ENCODE measurements at regions not wholly inside any gene's neighbourhood (a gene's known extent, or its start where the extent isn't known, plus 50 kb on each side); places are given as distances from the start of the nearest gene placed in this dataset.
"Not testable (repeated sequence)": the region's sequence is repeated elsewhere in the genome, so short reads cannot be mapped to it uniquely, and the experiment has no call there.

DNA sequence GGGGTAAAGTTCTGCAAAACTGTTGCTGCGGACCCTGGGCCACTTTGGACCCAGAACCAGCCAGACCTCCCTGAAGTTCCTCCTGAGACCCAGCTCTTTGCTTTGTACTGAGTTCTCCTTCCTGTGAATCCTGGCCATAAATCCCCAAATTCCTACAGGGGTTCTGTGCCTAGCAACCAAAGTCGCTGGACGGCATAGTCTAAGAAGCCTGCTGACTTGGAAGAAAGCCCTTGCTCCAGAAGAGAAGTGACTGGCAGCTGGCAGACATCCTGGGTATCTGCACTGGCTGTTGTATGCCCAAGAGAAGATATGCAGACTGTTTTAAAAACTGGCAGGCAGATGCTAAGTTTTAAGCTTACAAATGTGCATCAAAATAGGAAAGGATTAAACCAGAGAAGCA is 99.9 kb upstream of the SLC24A4 start:
- TF ChIP-seq CTCF (IDR thresholded peaks at IDR 0.05; ENCODE audit: borderline replicate concordance, extremely low read depth, low read length, poor library complexity, severe bottlenecking) (no peak), EZH2 (IDR thresholded peaks at IDR 0.05; ENCODE audit: borderline replicate concordance, low read depth, low read length, severe bottlenecking) (no peak)
- no peaks in the 10 kb centered on the region for H3K36me3 ChIP-seq (ENCODE audit: insufficient read depth, low read length)
- H3K4me2 ChIP-seq (ENCODE audit: insufficient read depth, low read length): no peak overlapping the region
- H3K9me3 ChIP-seq (ENCODE audit: insufficient read depth, low read length, severe bottlenecking): no peaks in the 10 kb centered on the region
- H2AFZ ChIP-seq (ENCODE audit: low read depth, low read length): no peak overlapping the region
- no peak for DNase-seq
- no peaks in the 10 kb centered on the region for H3K4me1 ChIP-seq (ENCODE audit: insufficient read depth, low read length)
- no peak overlapping the region for H3K9ac ChIP-seq (ENCODE audit: low read depth, low read length)
- peaks cover 15% of the 10 kb centered on the region for H3K27me3 ChIP-seq (ENCODE audit: insufficient read depth, low read length, poor library complexity)
- H3K27ac ChIP-seq (ENCODE audit: low read length): no peak overlapping the region
- H3K4me3 ChIP-seq (ENCODE audit: low read depth in 1 of 2, low read length in 2 of 2): no peak overlapping the region
- no peaks in the 10 kb centered on the region for H3K79me2 ChIP-seq (ENCODE audit: insufficient read depth, low read length)
- no peak for ATAC-seq (ENCODE audit: insufficient read depth, low read depth)
- no peaks in the 10 kb centered on the region for H4K20me1 ChIP-seq (ENCODE audit: insufficient read depth, low read length)

- no peak overlapping the region for H3K4me3 ChIP-seq (ENCODE audit: low read depth in 1 of 2, low read length in 2 of 2)
These were observed 98.5 kb upstream of the SLC24A4 start for GRCh38 chr14:92224358-92224954.

GRCh38 chr14:92225731-92226130 is 97.2 kb upstream of the SLC24A4 start:
- H3K4me1 ChIP-seq (ENCODE audit: insufficient read depth, low read length): no peaks in the 10 kb centered on the region

More at GRCh38 chr14:92224358-92224954, 98.5 kb upstream of the SLC24A4 start:
- TF ChIP-seq CTCF (IDR thresholded peaks at IDR 0.05; ENCODE audit: borderline replicate concordance, extremely low read depth, low read length, poor library complexity, severe bottlenecking) (no peak), EZH2 (IDR thresholded peaks at IDR 0.05; ENCODE audit: borderline replicate concordance, low read depth, low read length, severe bottlenecking) (no peak)
- no peak overlapping the region for H3K9ac ChIP-seq (ENCODE audit: low read depth, low read length)
- ATAC-seq (ENCODE audit: insufficient read depth, low read depth) (no peak), DNase-seq (no peak)
- H3K9me3 ChIP-seq (ENCODE audit: insufficient read depth, low read length, severe bottlenecking): no peaks in the 10 kb centered on the region
- no peak overlapping the region for H2AFZ ChIP-seq (ENCODE audit: low read depth, low read length)
- no peaks in the 10 kb centered on the region for H3K4me1 ChIP-seq (ENCODE audit: insufficient read depth, low read length)
- H4K20me1 ChIP-seq (ENCODE audit: insufficient read depth, low read length): no peaks in the 10 kb centered on the region
- H3K4me2 ChIP-seq (ENCODE audit: insufficient read depth, low read length): no peak overlapping the region
- H3K27me3 ChIP-seq (ENCODE audit: insufficient read depth, low read length, poor library complexity): peaks cover 15% of the 10 kb centered on the region
- H3K36me3 ChIP-seq (ENCODE audit: insufficient read depth, low read length): no peaks in the 10 kb centered on the region
- no peak overlapping the region for H3K27ac ChIP-seq (ENCODE audit: low read length)
- H3K79me2 ChIP-seq (ENCODE audit: insufficient read depth, low read length): no peaks in the 10 kb centered on the region

DNA sequence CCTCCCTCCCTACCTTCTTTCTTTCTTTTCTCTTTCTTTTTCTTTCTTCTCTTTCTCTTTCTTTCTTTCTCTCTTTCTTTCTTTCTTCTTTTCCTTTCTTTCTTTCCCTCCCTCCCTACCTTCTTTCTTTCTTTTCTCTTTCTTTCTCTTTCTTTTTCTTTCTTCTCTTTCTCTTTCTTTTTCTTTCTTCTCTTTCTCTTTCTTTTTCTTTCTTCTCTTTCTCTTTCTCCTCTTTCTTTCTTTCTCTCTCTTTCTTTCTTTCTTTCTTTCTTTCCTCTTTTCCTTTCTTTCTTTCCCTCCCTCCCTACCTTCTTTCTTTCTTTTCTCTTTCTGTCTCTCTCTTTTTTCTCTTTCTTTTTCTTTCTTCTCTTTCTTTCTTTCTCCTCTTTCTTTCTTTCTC is 96.8 kb upstream of the SLC24A4 start:
- H3K9ac ChIP-seq (ENCODE audit: low read depth, low read length); H2AFZ ChIP-seq (ENCODE audit: low read depth, low read length); H3K4me2 ChIP-seq (ENCODE audit: insufficient read depth, low read length); H4K20me1 ChIP-seq (ENCODE audit: insufficient read depth, low read length); H3K79me2 ChIP-seq (ENCODE audit: insufficient read depth, low read length); H3K4me3 ChIP-seq (ENCODE audit: low read depth in 1 of 2, low read length in 2 of 2); H3K27ac ChIP-seq (ENCODE audit: low read length); DNase-seq; H3K36me3 ChIP-seq (ENCODE audit: insufficient read depth, low read length); H3K4me1 ChIP-seq (ENCODE audit: insufficient read depth, low read length); ATAC-seq (ENCODE audit: insufficient read depth, low read depth); H3K9me3 ChIP-seq (ENCODE audit: insufficient read depth, low read length, severe bottlenecking): not testable (repeated sequence)
- peaks cover 15% of the 10 kb centered on the region for H3K27me3 ChIP-seq (ENCODE audit: insufficient read depth, low read length, poor library complexity)

More at GRCh38 chr14:92225731-92226130, 97.2 kb upstream of the SLC24A4 start:
- Histone ChIP-seq H3K27ac (ENCODE audit: low read length) (no peak overlapping the region), H3K36me3 (ENCODE audit: insufficient read depth, low read length) (no peaks in the 10 kb centered on the region), H4K20me1 (ENCODE audit: insufficient read depth, low read length) (no peaks in the 10 kb centered on the region), H3K4me3 (ENCODE audit: low read depth in 1 of 2, low read length in 2 of 2) (no peak overlapping the region), H3K4me2 (ENCODE audit: insufficient read depth, low read length) (no peak overlapping the region), H2AFZ (ENCODE audit: low read depth, low read length) (no peak overlapping the region), H3K9me3 (ENCODE audit: insufficient read depth, low read length, severe bottlenecking) (no peaks in the 10 kb centered on the region), H3K9ac (ENCODE audit: low read depth, low read length) (no peak overlapping the region), H3K79me2 (ENCODE audit: insufficient read depth, low read length) (no peaks in the 10 kb centered on the region), H3K27me3 (ENCODE audit: insufficient read depth, low read length, poor library complexity) (peaks cover 15% of the 10 kb centered on the region)
- no peak for ATAC-seq (ENCODE audit: insufficient read depth, low read depth)
- DNase-seq: no peak
- TF ChIP-seq CTCF (IDR thresholded peaks at IDR 0.05; ENCODE audit: borderline replicate concordance, extremely low read depth, low read length, poor library complexity, severe bottlenecking) (no peak), EZH2 (IDR thresholded peaks at IDR 0.05; ENCODE audit: borderline replicate concordance, low read depth, low read length, severe bottlenecking) (no peak)
